K562 (cell line): ENCODE measurements at regions not wholly inside any gene's neighbourhood (a gene's known extent, or its start where the extent isn't known, plus 50 kb on each side); places are given as distances from the start of the nearest gene placed in this dataset.

Experiments used
- BDP1 ChIP-seq: IDR thresholded peaks from 3 replicates; pipeline ENCODE4 v1.6.1; 2011; ENCODE audit not compliant: insufficient read length, insufficient read depth
- BRD9 ChIP-seq: fragments of 450-650 bp; IDR thresholded peaks from 2 replicates; pipeline ENCODE4 v1.6.1; 2018; ENCODE audit warnings: low read depth; ENCODE audit not compliant: partially characterized antibody
- CTCF ChIP-seq, 3 experiments: IDR thresholded peaks in 2 of 3; conservative IDR thresholded peaks in 1 of 3; 2 replicates each; pipeline ENCODE4 v1.5.1; 2011 to 2012; ENCODE audit warnings: low read length in 3 of 3, mild to moderate bottlenecking in 3 of 3, control low read depth in 2 of 3, improper control_type of control experiment in 1 of 3, inconsistent platforms in 1 of 3, low read depth in 1 of 3, mixed read lengths in 1 of 3, moderate library complexity in 1 of 3; ENCODE audit not compliant: insufficient read depth in 2 of 3
- DDX20 ChIP-seq: fragments of 450-650 bp; IDR thresholded peaks from 2 replicates; pipeline ENCODE4 v1.6.1; 2016; ENCODE audit warnings: missing genetic modification characterization, low read depth, mild to moderate bottlenecking, missing compliant biosample characterization, moderate library complexity
- HIVEP1 ChIP-seq: fragments of 250-450 bp; sonication (Bioruptor Pico); IDR thresholded peaks from 2 replicates; pipeline ENCODE4 v1.4.0; 2020; ENCODE audit warnings: mild to moderate bottlenecking
- JUNB ChIP-seq: fragments of 450-650 bp; formaldehyde crosslinking; conservative IDR thresholded peaks from 2 replicates; pipeline ENCODE4 v1.4.0; 2020; ENCODE audit warnings: mild to moderate bottlenecking
- LCOR ChIP-seq: sonication (generic); formaldehyde crosslinking; IDR thresholded peaks from 2 replicates; pipeline ENCODE4 v1.8.0; 2022; ENCODE audit warnings: mild to moderate bottlenecking, missing genetic modification reagents
- MAFK ChIP-seq: IDR thresholded peaks from 2 replicates; pipeline ENCODE4 v1.6.1; 2011; ENCODE audit warnings: low read length, improper control_type of control experiment
- NR1H2 ChIP-seq: sonication (generic); formaldehyde crosslinking; IDR thresholded peaks from 2 replicates; pipeline ENCODE4 v1.4.0; 2020; ENCODE audit warnings: mild to moderate bottlenecking, missing genetic modification reagents
- POLR2AphosphoS5 ChIP-seq: IDR thresholded peaks from 2 replicates; pipeline ENCODE4 v1.6.1; 2011; ENCODE audit warnings: mild to moderate bottlenecking, low read depth, low read length, moderate library complexity; ENCODE audit not compliant: control insufficient read depth, insufficient read depth
- RBBP5 ChIP-seq: fragments of 200-600 bp; sonication (generic); IDR thresholded peaks from 2 replicates; pipeline ENCODE4 v1.6.1; 2012; ENCODE audit warnings: borderline replicate concordance, mild to moderate bottlenecking, low read length, control low read depth, inconsistent platforms; ENCODE audit not compliant: insufficient read depth, poor library complexity, severe bottlenecking
- SIN3A ChIP-seq, 2 experiments: fragments of 150-350 bp in 1 of 2; IDR thresholded peaks; 2 replicates each; pipeline ENCODE4 v1.6.1; 2011 to 2016; ENCODE audit warnings: borderline replicate concordance in 2 of 2, low read depth in 2 of 2, low read length in 2 of 2, mild to moderate bottlenecking in 2 of 2, moderate library complexity in 2 of 2; ENCODE audit not compliant: control insufficient read depth in 1 of 2
- TAF1 ChIP-seq: IDR thresholded peaks from 2 replicates; pipeline ENCODE4 v1.6.1; 2011; ENCODE audit warnings: mild to moderate bottlenecking, low read length, moderate library complexity; ENCODE audit not compliant: insufficient read depth, control insufficient read depth, severe bottlenecking; ENCODE audit errors: extremely low read depth
- ZNF780A ChIP-seq: fragments of 250-450 bp; sonication (Bioruptor Pico); IDR thresholded peaks from 2 replicates; pipeline ENCODE4 v1.5.0; 2021; ENCODE audit warnings: mild to moderate bottlenecking

DNA sequence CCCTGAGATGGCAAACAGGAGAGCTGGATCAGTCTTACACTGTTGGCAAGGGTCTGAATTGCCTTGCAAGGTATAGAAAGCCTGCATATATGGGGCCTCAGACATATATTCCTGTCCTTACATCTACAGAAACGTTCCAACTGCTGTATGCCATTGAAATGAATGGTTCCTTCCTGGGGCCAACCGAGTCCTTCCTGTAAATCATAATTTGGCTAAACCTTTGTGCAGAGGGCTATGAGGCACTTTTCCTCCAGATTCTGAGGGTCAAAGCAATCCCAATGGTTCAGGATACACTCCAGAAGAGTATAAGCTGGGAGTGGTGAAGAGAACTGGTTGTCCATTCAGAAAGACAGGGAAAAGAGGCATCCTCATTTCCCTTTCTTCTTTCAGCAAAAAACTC is 190.5 kb downstream of the PTPRC start:
- TF ChIP-seq MAFK (no peak), DDX20 (no peak), ZNF780A (no peak), CTCF (IDR thresholded peaks at IDR 0.05 in 2 of 3, conservative IDR thresholded peaks at IDR 0.05 in 1 of 3; ENCODE audit: insufficient read depth in 2 of 3, low read depth in 1 of 3, low read length in 3 of 3) (no peak), POLR2AphosphoS5 (no peak), TAF1 (no peak), BDP1 (no peak), HIVEP1 (CRISPR knock-in tag) (no peak), NR1H2 (no peak), BRD9 (no peak), LCOR (CRISPR knock-in tag) (no peak), SIN3A (IDR thresholded peaks at IDR 0.05; ENCODE audit: borderline replicate concordance in 2 of 2, control insufficient read depth in 1 of 2, low read depth in 2 of 2, low read length in 2 of 2) (no peak), JUNB (CRISPR knock-in tag) (no peak), RBBP5 (no peak)
